ENCODE measurements at regions not wholly inside any gene's neighbourhood (a gene's known extent, or its start where the extent isn't known, plus 50 kb on each side); places are given as distances from the start of the nearest gene placed in this dataset.

DNA sequence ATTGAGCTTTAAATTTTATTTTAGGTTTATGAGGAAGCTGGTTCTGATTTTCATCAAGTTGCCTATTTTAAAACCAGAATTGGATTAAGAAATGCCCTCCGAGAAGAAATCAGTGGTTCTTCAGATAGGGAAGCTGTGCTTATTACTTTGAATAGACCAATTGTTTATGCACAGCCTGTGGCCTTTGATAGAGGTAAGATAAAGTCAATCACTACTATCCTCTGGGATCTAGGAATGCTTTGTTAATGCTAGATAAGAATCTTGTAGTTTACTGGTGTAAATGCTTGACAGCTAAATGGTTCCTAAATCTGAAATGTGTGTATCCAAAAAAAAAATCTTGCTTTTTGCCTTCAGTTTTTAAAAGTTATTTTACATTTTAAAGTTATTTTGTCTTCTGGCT, 73.0 kb upstream of the ADAD1 start:
- Histone ChIP-seq H3K4me3 (ENCODE audit: low read length) (no peak overlapping the region), H3K9ac (ENCODE audit: low read length) (no peak overlapping the region), H3K27ac (ENCODE audit: low read length) (no peak overlapping the region), H3K79me2 (ENCODE audit: low read length) (no peaks in the 10 kb centered on the region), H3K4me2 (ENCODE audit: low read length) (no peak overlapping the region), H3K4me1 (ENCODE audit: low read length) (no peaks in the 10 kb centered on the region), H2AFZ (ENCODE audit: low read depth, low read length) (no peak overlapping the region), H4K20me1 (ENCODE audit: insufficient read depth, low read length) (no peaks in the 10 kb centered on the region), H3K36me3 (replicated peaks; ENCODE audit: low read depth, low read length) (no peaks in the 10 kb centered on the region), H3K9me3 (ENCODE audit: insufficient read depth, low read length) (no peaks in the 10 kb centered on the region), H3K27me3 (ENCODE audit: low read depth, low read length) (no peaks in the 10 kb centered on the region)
- TF ChIP-seq EZH2phosphoT487 (IDR thresholded peaks at IDR 0.05; ENCODE audit: low read depth), result no peak
- TF ChIP-seq CTCF (IDR thresholded peaks at IDR 0.05; ENCODE audit: low read depth, low read length), result no peak

DNA sequence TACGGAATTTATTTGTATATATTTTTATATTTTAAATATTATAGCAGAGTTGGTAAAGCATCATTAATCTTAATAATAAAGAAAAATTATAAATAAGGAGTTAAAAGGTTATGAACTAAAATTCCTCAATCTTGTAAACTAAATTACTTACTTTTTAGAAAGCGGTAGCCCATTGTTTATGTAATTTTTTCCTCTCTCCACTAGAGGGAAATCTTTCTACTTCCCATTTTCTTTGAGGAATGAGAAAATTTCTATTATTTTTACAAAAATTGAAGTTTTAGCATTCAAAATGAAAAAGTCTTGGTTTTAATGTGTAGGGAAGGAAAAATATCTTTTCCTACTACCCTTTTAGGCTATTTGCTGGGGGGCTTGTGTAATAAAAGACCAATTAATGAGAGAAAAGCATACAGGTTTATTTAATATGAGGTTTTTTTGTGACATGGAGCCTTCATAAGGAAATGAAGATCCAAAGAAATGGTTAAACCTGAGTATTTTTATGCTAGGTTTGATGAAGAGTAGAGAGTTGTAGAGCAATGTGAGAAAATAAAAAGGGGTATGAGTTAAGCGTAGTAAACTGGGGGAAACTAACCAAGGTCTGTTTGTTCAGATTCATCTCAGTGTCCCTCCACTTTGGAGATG, 68.7 kb upstream of the ADAD1 start:
- Histone ChIP-seq H2AFZ (ENCODE audit: low read depth, low read length) (no peak overlapping the region), H3K4me3 (ENCODE audit: low read length) (no peak overlapping the region), H3K4me1 (ENCODE audit: low read length) (no peaks in the 10 kb centered on the region), H3K27me3 (ENCODE audit: low read depth, low read length) (no peaks in the 10 kb centered on the region), H3K36me3 (replicated peaks; ENCODE audit: low read depth, low read length) (no peaks in the 10 kb centered on the region), H3K9ac (ENCODE audit: low read length) (no peak overlapping the region), H4K20me1 (ENCODE audit: insufficient read depth, low read length) (no peaks in the 10 kb centered on the region), H3K9me3 (ENCODE audit: insufficient read depth, low read length) (no peaks in the 10 kb centered on the region), H3K4me2 (ENCODE audit: low read length) (no peak overlapping the region), H3K27ac (ENCODE audit: low read length) (no peak overlapping the region), H3K79me2 (ENCODE audit: low read length) (no peaks in the 10 kb centered on the region)
- TF ChIP-seq CTCF (IDR thresholded peaks at IDR 0.05; ENCODE audit: low read depth, low read length) (peak; percentile 61), EZH2phosphoT487 (IDR thresholded peaks at IDR 0.05; ENCODE audit: low read depth) (no peak)

DNA sequence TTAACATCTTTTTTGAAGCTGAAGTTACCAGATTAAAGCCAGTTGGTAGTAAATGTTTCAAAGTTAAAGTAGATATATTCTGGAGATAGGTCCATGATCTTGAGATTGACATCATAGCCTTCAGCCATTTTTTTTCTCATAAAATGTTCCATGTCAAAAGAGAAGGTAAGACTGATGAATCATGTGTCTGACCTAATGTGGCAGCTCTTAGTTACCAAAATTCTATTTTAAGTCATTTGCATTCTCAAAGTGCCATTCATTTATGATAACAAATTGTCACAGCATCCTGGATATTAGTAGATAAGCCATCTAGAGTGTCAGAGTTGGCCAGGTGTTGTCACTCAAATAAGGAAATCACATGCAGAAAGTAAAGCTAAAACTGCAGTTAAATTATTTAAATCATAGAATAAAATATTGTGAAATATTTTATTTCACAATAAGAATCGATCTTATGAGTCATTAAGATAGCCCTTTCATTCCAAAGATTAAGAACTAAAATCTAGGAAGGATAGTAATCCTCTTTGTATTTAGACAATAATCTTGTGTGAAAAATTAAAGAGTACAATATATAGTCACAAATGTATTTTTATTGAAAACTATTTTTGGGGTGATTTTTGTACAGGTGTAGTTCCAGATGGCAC, 65.7 kb upstream of the ADAD1 start:
- Histone ChIP-seq H3K36me3 (replicated peaks; ENCODE audit: low read depth, low read length) (no peaks in the 10 kb centered on the region), H3K4me2 (ENCODE audit: low read length) (no peak overlapping the region), H3K9ac (ENCODE audit: low read length) (no peak overlapping the region), H3K4me1 (ENCODE audit: low read length) (no peaks in the 10 kb centered on the region), H3K27me3 (ENCODE audit: low read depth, low read length) (no peaks in the 10 kb centered on the region), H4K20me1 (ENCODE audit: insufficient read depth, low read length) (no peaks in the 10 kb centered on the region), H2AFZ (ENCODE audit: low read depth, low read length) (no peak overlapping the region), H3K79me2 (ENCODE audit: low read length) (no peaks in the 10 kb centered on the region), H3K27ac (ENCODE audit: low read length) (no peak overlapping the region), H3K9me3 (ENCODE audit: insufficient read depth, low read length) (no peaks in the 10 kb centered on the region), H3K4me3 (ENCODE audit: low read length) (no peak overlapping the region)
- no peak for TF ChIP-seq EZH2phosphoT487 (IDR thresholded peaks at IDR 0.05; ENCODE audit: low read depth)
- no peak for TF ChIP-seq CTCF (IDR thresholded peaks at IDR 0.05; ENCODE audit: low read depth, low read length)

DNA sequence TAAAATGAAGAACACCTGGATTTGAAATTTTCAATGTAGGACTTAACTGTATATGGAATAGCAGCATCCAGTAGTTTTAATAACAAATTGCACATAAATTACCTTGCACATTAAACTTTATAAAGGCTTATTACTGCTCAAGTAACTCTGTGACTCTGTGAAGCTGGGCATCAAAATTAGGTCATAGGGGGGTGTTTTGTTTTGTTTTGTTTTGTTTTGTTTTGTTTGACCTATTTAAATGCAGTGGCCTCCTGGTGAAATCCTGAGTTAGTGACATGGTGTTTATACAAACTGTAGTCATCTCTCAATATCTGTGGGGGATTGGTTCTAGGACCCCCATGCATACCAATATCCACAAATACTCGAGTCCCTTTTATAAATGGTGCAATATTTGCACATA, 51.9 kb upstream of the ADAD1 start:
- no peak overlapping the region for H3K27ac ChIP-seq (ENCODE audit: low read length)
- no peak overlapping the region for H3K4me3 ChIP-seq (ENCODE audit: low read length)
- no peak overlapping the region for H2AFZ ChIP-seq (ENCODE audit: low read depth, low read length)
- H3K79me2 ChIP-seq (ENCODE audit: low read length), result no peaks in the 10 kb centered on the region
- no peaks in the 10 kb centered on the region for H3K36me3 ChIP-seq (replicated peaks; ENCODE audit: low read depth, low read length)
- H4K20me1 ChIP-seq (ENCODE audit: insufficient read depth, low read length), result no peaks in the 10 kb centered on the region
- no peak for TF ChIP-seq EZH2phosphoT487 (IDR thresholded peaks at IDR 0.05; ENCODE audit: low read depth)
- no peak for TF ChIP-seq CTCF (IDR thresholded peaks at IDR 0.05; ENCODE audit: low read depth, low read length)
- no peaks in the 10 kb centered on the region for H3K9me3 ChIP-seq (ENCODE audit: insufficient read depth, low read length)
- no peak overlapping the region for H3K9ac ChIP-seq (ENCODE audit: low read length)
- no peak overlapping the region for H3K4me2 ChIP-seq (ENCODE audit: low read length)
- no peaks in the 10 kb centered on the region for H3K27me3 ChIP-seq (ENCODE audit: low read depth, low read length)
- H3K4me1 ChIP-seq (ENCODE audit: low read length), result peaks cover 13% of the 10 kb centered on the region
